ENCODE measurements at regions not wholly inside any gene's neighbourhood (a gene's known extent, or its start where the extent isn't known, plus 50 kb on each side); places are given as distances from the start of the nearest gene placed in this dataset.

GRCh38 chr7:155153676-155154075 lies 83.6 kb downstream of the HTR5A start:
- TF ChIP-seq CTCF (IDR thresholded peaks at IDR 0.05; ENCODE audit: insufficient read depth, low read length), result no peak
- no peak for DNase-seq (ENCODE audit: low read depth)
- no peak overlapping the region for H3K4me3 ChIP-seq (ENCODE audit: low read depth, low read length)

GRCh38 chr7:155154586-155154985 lies 84.5 kb downstream of the HTR5A start:
- no peak for TF ChIP-seq CTCF (IDR thresholded peaks at IDR 0.05; ENCODE audit: insufficient read depth, low read length)
- H3K4me3 ChIP-seq (ENCODE audit: low read depth, low read length), result no peak overlapping the region
- no peak for DNase-seq (ENCODE audit: low read depth)

GRCh38 chr7:155161690-155162089 lies 91.6 kb downstream of the HTR5A start:
- H3K4me3 ChIP-seq (ENCODE audit: low read depth, low read length), result no peak overlapping the region
- TF ChIP-seq CTCF (IDR thresholded peaks at IDR 0.05; ENCODE audit: insufficient read depth, low read length), result no peak
- no peak for DNase-seq (ENCODE audit: low read depth)

GRCh38 chr7:155162422-155162821 lies 92.3 kb downstream of the HTR5A start:
- TF ChIP-seq CTCF (IDR thresholded peaks at IDR 0.05; ENCODE audit: insufficient read depth, low read length), result no peak
- DNase-seq (ENCODE audit: low read depth), result no peak
- H3K4me3 ChIP-seq (ENCODE audit: low read depth, low read length), result no peak overlapping the region

GRCh38 chr7:155163696-155164095 lies 93.6 kb downstream of the HTR5A start:
- DNase-seq (ENCODE audit: low read depth), result no peak
- H3K4me3 ChIP-seq (ENCODE audit: low read depth, low read length), result no peak overlapping the region
- no peak for TF ChIP-seq CTCF (IDR thresholded peaks at IDR 0.05; ENCODE audit: insufficient read depth, low read length)

GRCh38 chr7:155164316-155164715 lies 94.2 kb downstream of the HTR5A start:
- no peak overlapping the region for H3K4me3 ChIP-seq (ENCODE audit: low read depth, low read length)
- no peak for DNase-seq (ENCODE audit: low read depth)
- TF ChIP-seq CTCF (IDR thresholded peaks at IDR 0.05; ENCODE audit: insufficient read depth, low read length), result no peak

GRCh38 chr7:155166108-155166507 lies 96.0 kb downstream of the HTR5A start:
- DNase-seq (ENCODE audit: low read depth), result peak; percentile 15
- no peak for TF ChIP-seq CTCF (IDR thresholded peaks at IDR 0.05; ENCODE audit: insufficient read depth, low read length)
- H3K4me3 ChIP-seq (ENCODE audit: low read depth, low read length), result no peak overlapping the region
